ENCODE measurements at regions not wholly inside any gene's neighbourhood (a gene's known extent, or its start where the extent isn't known, plus 50 kb on each side); places are given as distances from the start of the nearest gene placed in this dataset.

GRCh38 chr5:101679816-101680215, 616.3 kb downstream of the SLCO4C1 start:
- TF ChIP-seq EZH2 (IDR thresholded peaks at IDR 0.05; ENCODE audit: low read length, unreplicated experiment), result no peak
- no peak for TF ChIP-seq CTCF (conservative IDR thresholded peaks at IDR 0.05; ENCODE audit: low read depth, low read length)
- TF ChIP-seq EZH2phosphoT487 (IDR thresholded peaks at IDR 0.05; ENCODE audit: borderline replicate concordance, low read length), result no peak

Measured in PC-3 (cell line).